Gastroesophageal sphincter (tissue), 4 donors: ENCODE measurements at regions not wholly inside any gene's neighbourhood (a gene's known extent, or its start where the extent isn't known, plus 50 kb on each side); places are given as distances from the start of the nearest gene placed in this dataset.

Experiments used
- ATAC-seq: fragments of 150-250 bp; one replicate; pipeline ENCODE4 v1.9.1; 2016; ENCODE audit warnings: mild to moderate bottlenecking, moderate library complexity
- H3K27ac ChIP-seq, 4 donors: fragments of 200-600 bp; sonication (generic) in 3 of 4; 1 replicate in 3 of 4; 2 replicates in 1 of 4; pipeline ENCODE4 v1.5.1; 2016 to 2019
- H3K27me3 ChIP-seq: fragments of 200-600 bp; sonication (generic); one replicate; pipeline ENCODE4 v1.5.1; 2019
- H3K36me3 ChIP-seq, 2 donors: fragments of 200-600 bp; sonication (generic); one replicate each; pipeline ENCODE4 v1.5.1; 2019; ENCODE audit warnings: control low read depth in 1 of 2
- H3K4me1 ChIP-seq, 3 donors: fragments of 200-600 bp; sonication (generic); 1 replicate in 2 of 3; 2 replicates in 1 of 3; pipeline ENCODE4 v1.5.1; 2016 to 2019; ENCODE audit warnings: control low read depth in 2 of 3
- H3K4me3 ChIP-seq, 2 donors: fragments of 200-600 bp; sonication (generic); one replicate each; pipeline ENCODE4 v1.5.1; 2019; ENCODE audit warnings: mild to moderate bottlenecking in 1 of 2, moderate library complexity in 1 of 2
- H3K9me3 ChIP-seq, 3 donors: fragments of 200-600 bp; sonication (generic); one replicate each; pipeline ENCODE4 v1.5.1; 2017 to 2019; ENCODE audit warnings: control low read depth in 2 of 3
- CTCF ChIP-seq, 4 experiments: fragments of 200-600 bp in 2 of 4; fragments of 450-650 bp in 2 of 4; sonication (generic) in 1 of 4; IDR thresholded peaks; one replicate each; pipeline ENCODE4 v1.5.1; 2017 to 2019; ENCODE audit warnings: antibody characterized with exemption in 4 of 4, mild to moderate bottlenecking in 2 of 4, moderate library complexity in 2 of 4
- EP300 ChIP-seq: sonication (generic); formaldehyde crosslinking; IDR thresholded peaks from one replicate; pipeline ENCODE4 v1.6.1; 2017; ENCODE audit warnings: antibody characterized with exemption, mild to moderate bottlenecking
- POLR2A ChIP-seq, 2 donors: fragments of 450-650 bp; IDR thresholded peaks; one replicate each; pipeline ENCODE4 v1.6.1; 2017; ENCODE audit warnings: antibody characterized with exemption in 2 of 2, mild to moderate bottlenecking in 2 of 2, moderate library complexity in 1 of 2
- POLR2AphosphoS5 ChIP-seq: sonication (generic); formaldehyde crosslinking; IDR thresholded peaks from one replicate; pipeline ENCODE4 v1.6.1; 2017; ENCODE audit warnings: antibody characterized with exemption
- WGBS, 2 donors: methylation state at CpG; one replicate each; pipeline ENCODE4 v1.1.5; 2018; ENCODE audit warnings: low coverage in 1 of 2; 5-methylcytosine and 5-hydroxymethylcytosine counted together

- Histone ChIP-seq H3K27ac (no peak overlapping the region), H3K27me3 (no peaks in the 10 kb centered on the region), H3K4me1 (no peaks in the 10 kb centered on the region), H3K9me3 (no peaks in the 10 kb centered on the region), H3K36me3 (no peaks in the 10 kb centered on the region), H3K4me3 (no peak overlapping the region)
- WGBS, 2 donors, result 57 to 71% methylated on average over 1 of the region's 1 CpG
- ATAC-seq, result no peak
- TF ChIP-seq CTCF (IDR thresholded peaks at IDR 0.05) (no peak), POLR2A (IDR thresholded peaks at IDR 0.05) (no peak), POLR2AphosphoS5 (no peak), EP300 (no peak)
Measured at GRCh38 chr4:29175291-29175690, 1544.9 kb upstream of the PCDH7 start.

GRCh38 chr4:29199025-29199424, 1521.1 kb upstream of the PCDH7 start:
- Histone ChIP-seq H3K27ac (no peak overlapping the region), H3K4me1 (no peaks in the 10 kb centered on the region), H3K9me3 (no peaks in the 10 kb centered on the region), H3K27me3 (no peaks in the 10 kb centered on the region), H3K4me3 (no peak overlapping the region), H3K36me3 (no peaks in the 10 kb centered on the region)
- TF ChIP-seq CTCF (IDR thresholded peaks at IDR 0.05) (no peak), POLR2AphosphoS5 (no peak), POLR2A (IDR thresholded peaks at IDR 0.05) (no peak), EP300 (no peak)
- WGBS, 2 donors, result 58 to 81% methylated on average over 2 of the region's 2 CpGs
- no peak for ATAC-seq

- no peaks in the 10 kb centered on the region for H3K27me3 ChIP-seq
- TF ChIP-seq EP300 (no peak), POLR2AphosphoS5 (no peak), CTCF (IDR thresholded peaks at IDR 0.05) (no peak), POLR2A (IDR thresholded peaks at IDR 0.05) (no peak)
- H3K4me3 ChIP-seq, result no peak overlapping the region
- H3K9me3 ChIP-seq, result no peaks in the 10 kb centered on the region
- no peaks in the 10 kb centered on the region for H3K36me3 ChIP-seq
- WGBS, 2 donors, result 43 to 58% methylated on average over 2 to 4 of the region's 4 CpGs
- no peaks in the 10 kb centered on the region for H3K4me1 ChIP-seq
- no peak overlapping the region for H3K27ac ChIP-seq
- no peak for ATAC-seq
Measured at GRCh38 chr4:29199485-29199884, 1520.7 kb upstream of the PCDH7 start.

- Histone ChIP-seq H3K4me1 (no peaks in the 10 kb centered on the region), H3K27ac (no peak overlapping the region), H3K27me3 (no peaks in the 10 kb centered on the region), H3K9me3 (no peaks in the 10 kb centered on the region), H3K36me3 (no peaks in the 10 kb centered on the region), H3K4me3 (no peak overlapping the region)
- 77 to 92% methylated on average over 1 of the region's 1 CpG for WGBS, 2 donors
- TF ChIP-seq CTCF (IDR thresholded peaks at IDR 0.05) (no peak), EP300 (no peak), POLR2AphosphoS5 (no peak), POLR2A (IDR thresholded peaks at IDR 0.05) (no peak)
- no peak for ATAC-seq
Measured at GRCh38 chr4:29213020-29213419, 1507.1 kb upstream of the PCDH7 start.

DNA sequence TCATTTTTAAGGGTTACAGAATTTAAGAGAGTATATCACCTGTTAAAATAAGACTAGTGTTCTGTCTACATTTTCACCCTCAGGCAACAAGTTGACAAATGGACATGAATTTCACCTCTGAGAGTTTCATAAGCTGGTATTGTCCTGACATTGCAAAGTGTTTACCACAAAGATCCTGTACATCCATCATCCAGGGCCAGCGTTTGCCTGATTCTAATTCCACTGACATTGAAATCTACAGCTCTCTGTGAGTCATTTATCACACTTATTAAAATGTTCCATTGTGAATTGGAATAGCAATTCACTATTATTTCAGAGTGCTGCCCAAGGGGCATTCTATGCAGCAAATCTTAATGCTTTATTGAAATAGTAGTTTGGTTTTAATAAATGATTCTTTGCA, 1499.4 kb upstream of the PCDH7 start:
- TF ChIP-seq POLR2AphosphoS5 (no peak), CTCF (IDR thresholded peaks at IDR 0.05) (no peak), POLR2A (IDR thresholded peaks at IDR 0.05) (no peak), EP300 (no peak)
- Histone ChIP-seq H3K36me3 (no peaks in the 10 kb centered on the region), H3K27ac (no peak overlapping the region), H3K4me1 (no peaks in the 10 kb centered on the region), H3K9me3 (no peaks in the 10 kb centered on the region), H3K4me3 (no peak overlapping the region), H3K27me3 (no peaks in the 10 kb centered on the region)
- 15 to 29% methylated on average over 1 of the region's 1 CpG for WGBS, 2 donors
- ATAC-seq, result no peak
